DMS53 (cell line): ENCODE measurements at regions not wholly inside any gene's neighbourhood (a gene's known extent, or its start where the extent isn't known, plus 50 kb on each side); places are given as distances from the start of the nearest gene placed in this dataset.
A peak's percentile ranks its signal among the peaks of the same experiment; 100 is the strongest.

Experiments used
- DNase-seq: peaks from one replicate; lab custom pipeline; 2025; lab: John Stamatoyannopoulos, UW

DNA sequence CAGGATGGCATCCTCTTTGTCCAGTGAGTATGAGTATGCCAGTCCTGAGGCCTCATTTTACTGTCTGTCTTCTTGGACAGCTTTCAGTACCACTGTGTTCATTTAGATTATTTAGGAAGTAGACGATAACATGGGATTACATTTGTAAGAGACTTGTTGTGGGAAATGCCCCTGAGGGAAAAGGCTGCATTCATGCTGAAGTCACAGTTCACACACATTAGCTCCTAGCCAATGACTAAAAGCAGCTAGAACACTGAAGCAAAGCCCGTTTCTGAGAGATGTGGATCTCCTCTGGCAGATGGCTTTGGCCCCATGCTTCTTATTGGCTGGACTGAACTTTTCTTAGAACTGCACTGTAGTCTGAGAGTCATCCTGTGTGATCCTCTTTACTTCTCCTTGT, 242.4 kb downstream of the FAM76B start:
- no peak for DNase-seq

DNA sequence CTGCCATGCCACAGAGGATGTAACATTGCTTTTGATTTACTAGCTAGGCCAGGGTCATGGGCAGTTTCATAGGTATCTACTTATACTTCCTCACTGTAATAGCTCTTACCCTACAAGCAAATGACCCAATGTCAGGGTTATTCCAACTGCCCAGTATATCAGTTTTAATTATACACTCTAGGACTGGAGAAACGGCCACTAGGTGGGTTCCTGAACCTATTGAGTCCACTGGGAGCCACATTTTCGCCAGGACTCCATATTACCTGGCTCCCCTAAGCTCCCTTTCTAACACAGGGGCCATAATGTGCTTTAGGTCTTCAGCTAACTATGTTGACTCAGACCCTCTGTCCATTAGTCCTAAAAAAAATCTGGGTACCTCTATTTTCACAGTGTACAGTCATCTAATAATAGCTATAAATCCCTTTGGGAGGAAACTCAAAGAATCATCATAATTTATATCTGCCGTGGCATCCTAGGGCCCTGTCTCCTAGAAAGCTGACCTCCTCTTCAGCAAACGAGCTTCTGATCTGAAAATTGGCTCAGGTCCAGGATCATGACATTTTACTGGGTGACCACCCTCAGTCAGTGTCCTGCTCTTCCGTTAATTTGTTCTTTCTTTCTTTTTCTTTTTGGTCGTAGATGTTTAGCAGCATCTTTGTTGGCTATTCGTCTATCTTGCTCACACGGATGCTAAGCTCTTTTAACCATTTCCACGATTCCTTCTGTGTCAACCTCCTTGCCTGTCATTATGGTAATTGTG, 244.3 kb downstream of the FAM76B start:
- DNase-seq, result peak; percentile 47

DNA sequence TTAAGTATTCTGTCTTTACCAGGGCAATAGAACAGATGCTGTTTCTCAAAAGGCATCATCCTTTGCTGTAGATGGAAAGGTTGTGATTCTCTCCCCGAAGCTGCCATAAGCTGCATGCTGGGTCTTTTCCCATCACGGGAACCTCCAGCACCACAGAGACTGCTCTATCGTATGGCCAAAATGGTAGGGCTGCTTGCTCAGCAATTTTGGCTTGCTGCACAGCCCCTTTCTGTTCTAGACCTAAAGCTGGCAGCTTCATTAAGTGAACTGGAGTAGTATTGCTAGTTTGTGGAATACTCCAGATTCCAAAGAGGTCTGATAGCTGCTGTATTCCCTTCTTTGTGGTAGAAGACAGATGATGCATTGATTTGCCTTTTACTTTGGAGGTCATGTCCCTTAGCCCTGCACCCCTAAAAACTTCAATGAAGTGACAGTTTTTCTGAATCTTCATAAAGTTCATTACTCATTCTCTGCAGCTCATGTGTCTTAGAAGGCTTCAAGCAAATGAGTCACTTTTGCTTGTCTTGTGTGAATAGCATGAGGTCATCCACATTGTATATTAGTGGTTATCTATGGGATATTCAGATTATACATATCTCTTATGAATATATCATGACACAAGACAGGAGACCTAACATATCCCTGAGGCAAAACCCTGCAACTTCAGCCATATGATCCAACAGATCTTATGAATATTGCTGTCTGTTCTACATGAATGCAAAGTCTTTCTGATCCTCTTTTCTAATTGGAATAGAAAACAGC, 245.3 kb downstream of the FAM76B start:
- peak; percentile 31 for DNase-seq

- peak; percentile 52 for DNase-seq
Measured at GRCh38 chr11:95542868-95543551, 246.6 kb downstream of the FAM76B start.

- DNase-seq, result no peak
Measured at GRCh38 chr11:95541715-95542114, 247.9 kb downstream of the FAM76B start.

DNA sequence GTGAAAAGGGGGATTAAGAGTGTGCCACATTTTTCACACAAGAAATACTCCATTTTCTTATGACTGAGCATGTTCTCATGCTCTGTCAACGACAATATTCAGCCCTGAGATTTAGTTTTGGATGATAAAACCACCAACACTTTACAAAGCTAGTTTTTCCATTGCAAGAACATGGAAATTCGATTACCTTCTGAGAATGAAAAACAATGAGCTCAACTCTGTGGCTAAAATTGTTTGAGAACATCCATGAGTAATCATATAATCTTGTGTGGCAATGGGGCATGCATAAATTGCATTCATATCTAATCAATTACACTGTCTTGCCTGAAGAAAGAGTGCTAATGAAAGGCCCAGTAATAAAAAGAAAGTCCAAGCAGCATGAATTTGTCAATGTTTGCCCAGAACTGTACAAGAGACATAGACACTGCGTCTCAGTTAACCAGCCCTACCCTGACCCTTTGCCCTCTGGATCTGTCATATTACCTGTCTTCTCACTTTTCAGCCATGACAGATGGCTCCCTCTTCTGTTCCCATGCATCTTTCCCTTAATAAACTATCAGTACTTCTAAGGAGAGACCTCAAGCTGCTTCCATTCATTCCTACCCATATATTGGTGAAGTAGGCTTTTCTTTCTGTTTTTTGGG, 253.4 kb downstream of the FAM76B start:
- DNase-seq, result no peak

- DNase-seq, result no peak
Measured at GRCh38 chr11:95534809-95535208, 254.8 kb downstream of the FAM76B start.

- DNase-seq, result no peak
Measured at GRCh38 chr11:95534226-95534625, 255.4 kb downstream of the FAM76B start.

DNA sequence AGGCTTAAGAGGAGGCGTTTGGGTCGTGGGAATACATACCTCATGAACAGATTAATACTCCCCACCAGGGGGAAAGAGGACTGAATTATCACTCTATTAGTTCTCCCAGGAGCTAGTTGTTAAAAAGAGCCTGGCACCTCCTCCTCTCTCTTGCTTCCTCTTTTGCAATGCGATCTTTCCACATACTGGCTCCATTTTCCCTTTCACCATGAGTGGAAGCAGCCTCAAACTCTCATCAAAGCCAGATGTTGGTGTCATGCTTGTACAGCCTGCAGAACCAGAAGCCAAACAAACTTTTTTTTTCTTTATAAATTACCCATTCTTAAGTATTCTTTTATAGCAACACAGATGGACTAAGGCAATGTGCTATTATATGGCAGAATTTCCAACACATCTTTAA, 258.5 kb downstream of the FAM76B start:
- DNase-seq, result no peak

GRCh38 chr11:95524314-95525036, 265.1 kb downstream of the FAM76B start:
- no peak for DNase-seq

DNA sequence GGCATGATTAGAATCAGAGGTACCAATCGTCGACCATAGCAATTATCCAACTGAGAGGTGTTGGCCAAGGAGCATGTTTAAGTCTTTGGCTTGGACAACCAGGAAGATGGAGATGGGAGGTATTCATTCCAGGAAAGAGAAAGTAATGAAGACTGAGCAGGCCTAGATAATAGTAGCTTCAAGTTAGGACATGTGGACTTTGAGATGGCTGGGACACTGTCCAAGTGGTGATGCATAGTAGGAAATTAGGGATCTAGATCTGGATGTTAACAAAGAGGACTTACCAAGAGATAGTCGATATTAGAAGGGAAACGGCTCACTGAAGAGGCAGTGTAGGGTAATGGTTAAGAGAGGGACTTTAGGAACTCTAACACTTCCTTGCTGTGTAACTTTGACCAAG, 266.7 kb downstream of the FAM76B start:
- no peak for DNase-seq

GRCh38 chr11:95521862-95522261, 267.7 kb downstream of the FAM76B start:
- DNase-seq, result no peak

DNA sequence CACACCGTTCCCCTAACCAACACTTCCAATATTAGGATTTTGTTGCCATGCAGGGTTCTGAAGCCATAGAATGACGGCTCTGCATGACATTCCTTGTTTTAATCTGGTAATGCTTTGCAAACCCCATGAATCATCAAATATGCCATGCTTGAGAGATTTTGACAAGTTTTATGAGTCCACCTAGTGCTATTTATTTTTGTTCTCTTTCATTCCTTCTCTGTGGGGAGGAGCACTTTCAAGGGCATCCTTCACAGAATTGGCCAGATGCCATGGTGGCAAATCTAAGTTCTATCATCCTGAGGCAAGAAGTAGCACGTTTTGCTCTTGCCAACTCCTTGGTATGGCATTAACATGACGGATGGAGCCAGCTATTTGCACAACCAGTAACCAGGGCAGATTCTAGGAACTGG, 268.4 kb downstream of the FAM76B start:
- peak; percentile 79 for DNase-seq

GRCh38 chr11:95520369-95521132, 269.0 kb downstream of the FAM76B start:
- DNase-seq, result no peak

DNA sequence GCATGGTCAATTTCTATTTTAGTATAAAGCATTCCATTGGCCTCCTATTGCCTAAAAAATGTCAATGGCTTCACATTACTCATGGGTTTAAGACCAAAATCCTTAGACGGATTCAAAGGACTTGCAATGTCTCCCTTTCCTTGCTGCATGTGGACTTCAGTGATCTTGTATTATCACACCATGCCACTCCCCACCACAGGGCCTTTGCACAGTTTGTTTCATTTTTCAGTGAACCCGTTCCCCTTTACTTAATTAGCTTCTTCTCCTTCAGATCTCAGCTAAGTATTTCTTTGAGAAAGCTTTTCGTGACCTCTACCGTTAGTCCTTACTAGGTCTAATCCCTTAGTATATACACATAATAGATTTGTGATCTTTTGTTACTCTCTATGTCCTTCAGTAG, 269.7 kb downstream of the FAM76B start:
- DNase-seq, result no peak

GRCh38 chr11:95517453-95517852, 272.1 kb downstream of the FAM76B start:
- no peak for DNase-seq

GRCh38 chr11:95516786-95517185, 272.8 kb downstream of the FAM76B start:
- no peak for DNase-seq

GRCh38 chr11:95516175-95516574, 273.4 kb downstream of the FAM76B start:
- no peak for DNase-seq

- no peak for DNase-seq
Measured at GRCh38 chr11:95515371-95515770, 274.2 kb downstream of the FAM76B start.

DNA sequence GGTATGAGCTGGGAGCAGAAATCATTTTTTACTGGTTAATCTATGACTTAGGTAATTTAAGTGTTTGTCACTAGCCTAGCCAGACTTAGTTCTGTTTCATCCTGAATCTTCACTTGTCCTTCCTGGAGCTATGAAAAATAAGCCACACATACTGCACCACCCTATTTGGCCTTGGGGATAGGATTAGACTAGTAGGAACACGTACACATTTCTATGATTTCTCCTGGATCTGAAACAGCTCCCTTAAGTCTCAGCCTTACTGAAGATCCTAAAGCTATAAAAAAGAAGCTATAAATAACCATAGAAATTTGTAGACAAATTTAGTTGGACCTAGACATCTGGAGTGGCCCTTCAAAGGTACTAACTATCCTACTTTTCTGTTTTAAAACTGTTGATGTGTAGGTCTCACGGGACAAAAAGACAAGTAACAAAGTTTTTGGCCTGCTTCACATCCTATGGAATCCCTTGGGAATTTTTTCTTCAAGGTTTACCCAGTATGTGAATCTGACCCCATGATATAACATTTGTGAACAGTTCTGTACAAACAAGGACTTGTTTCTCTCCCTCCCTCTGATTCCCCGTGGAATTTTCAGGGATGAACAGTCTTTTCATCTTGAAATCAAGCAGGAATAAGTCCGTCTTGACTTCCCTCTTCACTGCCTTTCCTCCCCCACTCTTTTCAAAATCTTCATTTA, 275.0 kb downstream of the FAM76B start:
- no peak for DNase-seq
